ENCODE measurements at regions not wholly inside any gene's neighbourhood (a gene's known extent, or its start where the extent isn't known, plus 50 kb on each side); places are given as distances from the start of the nearest gene placed in this dataset.

GRCh38 chr3:30470496-30470895 is 135.9 kb upstream of the TGFBR2 start:
- no peaks in the 10 kb centered on the region for H3K9me2 ChIP-seq (replicated peaks; ENCODE audit: insufficient read depth, low read length)
- no peak overlapping the region for H2AFZ ChIP-seq (ENCODE audit: low read depth, low read length, severe bottlenecking)
- H3K79me2 ChIP-seq (ENCODE audit: insufficient read depth, low read length): no peaks in the 10 kb centered on the region
- H3K4me3 ChIP-seq (ENCODE audit: insufficient read depth, low read length, poor library complexity, severe bottlenecking): no peak overlapping the region
- no peak overlapping the region for H3K27ac ChIP-seq (ENCODE audit: low read depth, low read length)
- H3K9ac ChIP-seq (ENCODE audit: low read length): no peak overlapping the region
- H3K4me2 ChIP-seq (ENCODE audit: low read depth, low read length, poor library complexity, severe bottlenecking): no peak overlapping the region
- no peaks in the 10 kb centered on the region for H3K36me3 ChIP-seq (ENCODE audit: low read length)
- no peaks in the 10 kb centered on the region for H4K20me1 ChIP-seq (ENCODE audit: low read depth, low read length)
- H3K27me3 ChIP-seq (ENCODE audit: low read length): no peaks in the 10 kb centered on the region
- H3F3A ChIP-seq (ENCODE audit: insufficient read depth): no peaks in the 10 kb centered on the region
- no peaks in the 10 kb centered on the region for H3K9me3 ChIP-seq (ENCODE audit: insufficient read depth, low read length)
- TF ChIP-seq CTCF (IDR thresholded peaks at IDR 0.05; ENCODE audit: insufficient read depth, low read length, poor library complexity, severe bottlenecking) (no peak), EZH2phosphoT487 (conservative IDR thresholded peaks at IDR 0.05; ENCODE audit: low read length) (no peak)

- H3K9me3 ChIP-seq (ENCODE audit: insufficient read depth, low read length): no peaks in the 10 kb centered on the region
- no peak overlapping the region for H3K9ac ChIP-seq (ENCODE audit: low read length)
- TF ChIP-seq CTCF (IDR thresholded peaks at IDR 0.05; ENCODE audit: insufficient read depth, low read length, poor library complexity, severe bottlenecking): no peak
- TF ChIP-seq EZH2phosphoT487 (conservative IDR thresholded peaks at IDR 0.05; ENCODE audit: low read length): no peak
- no peak overlapping the region for H3K27ac ChIP-seq (ENCODE audit: low read depth, low read length)
- no peak overlapping the region for H2AFZ ChIP-seq (ENCODE audit: low read depth, low read length, severe bottlenecking)
- H3K4me2 ChIP-seq (ENCODE audit: low read depth, low read length, poor library complexity, severe bottlenecking): no peak overlapping the region
- no peak overlapping the region for H3K4me3 ChIP-seq (ENCODE audit: insufficient read depth, low read length, poor library complexity, severe bottlenecking)
- H3F3A ChIP-seq (ENCODE audit: insufficient read depth): no peaks in the 10 kb centered on the region
- H3K79me2 ChIP-seq (ENCODE audit: insufficient read depth, low read length): no peaks in the 10 kb centered on the region
- H4K20me1 ChIP-seq (ENCODE audit: low read depth, low read length): no peaks in the 10 kb centered on the region
- no peaks in the 10 kb centered on the region for H3K36me3 ChIP-seq (ENCODE audit: low read length)
- H3K27me3 ChIP-seq (ENCODE audit: low read length): no peaks in the 10 kb centered on the region
- no peaks in the 10 kb centered on the region for H3K9me2 ChIP-seq (replicated peaks; ENCODE audit: insufficient read depth, low read length)
Measured at GRCh38 chr3:30471066-30471465, 135.3 kb upstream of the TGFBR2 start.

GRCh38 chr3:30471796-30472489 is 134.5 kb upstream of the TGFBR2 start:
- Histone ChIP-seq H4K20me1 (ENCODE audit: low read depth, low read length) (no peaks in the 10 kb centered on the region), H3K4me2 (ENCODE audit: low read depth, low read length, poor library complexity, severe bottlenecking) (no peak overlapping the region), H3K9me3 (ENCODE audit: insufficient read depth, low read length) (no peaks in the 10 kb centered on the region), H3K27me3 (ENCODE audit: low read length) (no peaks in the 10 kb centered on the region), H3K27ac (ENCODE audit: low read depth, low read length) (no peak overlapping the region), H3K9ac (ENCODE audit: low read length) (no peak overlapping the region), H3K9me2 (replicated peaks; ENCODE audit: insufficient read depth, low read length) (no peaks in the 10 kb centered on the region), H3K4me3 (ENCODE audit: insufficient read depth, low read length, poor library complexity, severe bottlenecking) (no peak overlapping the region), H3F3A (ENCODE audit: insufficient read depth) (no peaks in the 10 kb centered on the region), H3K79me2 (ENCODE audit: insufficient read depth, low read length) (no peaks in the 10 kb centered on the region), H3K36me3 (ENCODE audit: low read length) (no peaks in the 10 kb centered on the region), H2AFZ (ENCODE audit: low read depth, low read length, severe bottlenecking) (no peak overlapping the region)
- TF ChIP-seq CTCF (IDR thresholded peaks at IDR 0.05; ENCODE audit: insufficient read depth, low read length, poor library complexity, severe bottlenecking): no peak
- TF ChIP-seq EZH2phosphoT487 (conservative IDR thresholded peaks at IDR 0.05; ENCODE audit: low read length): no peak

Measured in SU-DHL-6 (cell line).